ENCODE measurements at regions not wholly inside any gene's neighbourhood (a gene's known extent, or its start where the extent isn't known, plus 50 kb on each side); places are given as distances from the start of the nearest gene placed in this dataset.

- no peak overlapping the region for H3K4me3 Mint-ChIP-seq (ENCODE audit: unreplicated experiment)
- H3K27me3 Mint-ChIP-seq (ENCODE audit: unreplicated experiment): no peaks in the 10 kb centered on the region
- no peak for TF ChIP-seq CTCF (IDR thresholded peaks at IDR 0.05; ENCODE audit: unreplicated experiment)
- no peaks in the 10 kb centered on the region for H3K36me3 Mint-ChIP-seq (ENCODE audit: low read depth, unreplicated experiment)
- DNase-seq (ENCODE audit: low spot score): no peak
- H3K9me3 Mint-ChIP-seq (ENCODE audit: unreplicated experiment): peaks cover 8% of the 10 kb centered on the region
- H3K27ac Mint-ChIP-seq (ENCODE audit: unreplicated experiment): no peak overlapping the region
- H3K4me1 Mint-ChIP-seq (ENCODE audit: unreplicated experiment): no peaks in the 10 kb centered on the region
These were observed 121.0 kb upstream of the LRATD1 start for GRCh38 chr2:14511541-14511940.

- peaks cover 8% of the 10 kb centered on the region for H3K9me3 Mint-ChIP-seq (ENCODE audit: unreplicated experiment)
- H3K4me1 Mint-ChIP-seq (ENCODE audit: unreplicated experiment): no peaks in the 10 kb centered on the region
- no peaks in the 10 kb centered on the region for H3K36me3 Mint-ChIP-seq (ENCODE audit: low read depth, unreplicated experiment)
- H3K4me3 Mint-ChIP-seq (ENCODE audit: unreplicated experiment): no peak overlapping the region
- H3K27me3 Mint-ChIP-seq (ENCODE audit: unreplicated experiment): no peaks in the 10 kb centered on the region
- DNase-seq (ENCODE audit: low spot score): no peak
- no peak overlapping the region for H3K27ac Mint-ChIP-seq (ENCODE audit: unreplicated experiment)
- no peak for TF ChIP-seq CTCF (IDR thresholded peaks at IDR 0.05; ENCODE audit: unreplicated experiment)
These were observed 118.6 kb upstream of the LRATD1 start for GRCh38 chr2:14513903-14514302.

- H3K9me3 Mint-ChIP-seq (ENCODE audit: unreplicated experiment): no peaks in the 10 kb centered on the region
- H3K27me3 Mint-ChIP-seq (ENCODE audit: unreplicated experiment): no peaks in the 10 kb centered on the region
- no peaks in the 10 kb centered on the region for H3K36me3 Mint-ChIP-seq (ENCODE audit: low read depth, unreplicated experiment)
- DNase-seq (ENCODE audit: low spot score): no peak
- no peaks in the 10 kb centered on the region for H3K4me1 Mint-ChIP-seq (ENCODE audit: unreplicated experiment)
- no peak overlapping the region for H3K4me3 Mint-ChIP-seq (ENCODE audit: unreplicated experiment)
- TF ChIP-seq CTCF (IDR thresholded peaks at IDR 0.05; ENCODE audit: unreplicated experiment): no peak
- H3K27ac Mint-ChIP-seq (ENCODE audit: unreplicated experiment): no peak overlapping the region
These were observed 115.7 kb upstream of the LRATD1 start for GRCh38 chr2:14516844-14517243.

GRCh38 chr2:14517731-14518130 lies 114.8 kb upstream of the LRATD1 start:
- Mint-ChIP-seq H3K9me3 (ENCODE audit: unreplicated experiment) (no peaks in the 10 kb centered on the region), H3K4me1 (ENCODE audit: unreplicated experiment) (no peaks in the 10 kb centered on the region), H3K36me3 (ENCODE audit: low read depth, unreplicated experiment) (no peaks in the 10 kb centered on the region), H3K27ac (ENCODE audit: unreplicated experiment) (no peak overlapping the region), H3K4me3 (ENCODE audit: unreplicated experiment) (no peak overlapping the region), H3K27me3 (ENCODE audit: unreplicated experiment) (no peaks in the 10 kb centered on the region)
- no peak for DNase-seq (ENCODE audit: low spot score)
- TF ChIP-seq CTCF (IDR thresholded peaks at IDR 0.05; ENCODE audit: unreplicated experiment): no peak

GRCh38 chr2:14520385-14520945 lies 112.1 kb upstream of the LRATD1 start:
- Mint-ChIP-seq H3K4me3 (ENCODE audit: unreplicated experiment) (no peak overlapping the region), H3K9me3 (ENCODE audit: unreplicated experiment) (no peaks in the 10 kb centered on the region), H3K36me3 (ENCODE audit: low read depth, unreplicated experiment) (no peaks in the 10 kb centered on the region), H3K27ac (ENCODE audit: unreplicated experiment) (no peak overlapping the region), H3K27me3 (ENCODE audit: unreplicated experiment) (no peaks in the 10 kb centered on the region), H3K4me1 (ENCODE audit: unreplicated experiment) (no peaks in the 10 kb centered on the region)
- no peak for TF ChIP-seq CTCF (IDR thresholded peaks at IDR 0.05; ENCODE audit: unreplicated experiment)
- DNase-seq (ENCODE audit: low spot score): no peak
